ENCODE measurements at regions not wholly inside any gene's neighbourhood (a gene's known extent, or its start where the extent isn't known, plus 50 kb on each side); places are given as distances from the start of the nearest gene placed in this dataset.
"Not testable (repeated sequence)": the region's sequence is repeated elsewhere in the genome, so short reads cannot be mapped to it uniquely, and the experiment has no call there.

- not testable (repeated sequence) for DNase-seq
These were observed 129.1 kb upstream of the ALDH3B2 start for GRCh38 chr11:67803519-67803918.

DNA sequence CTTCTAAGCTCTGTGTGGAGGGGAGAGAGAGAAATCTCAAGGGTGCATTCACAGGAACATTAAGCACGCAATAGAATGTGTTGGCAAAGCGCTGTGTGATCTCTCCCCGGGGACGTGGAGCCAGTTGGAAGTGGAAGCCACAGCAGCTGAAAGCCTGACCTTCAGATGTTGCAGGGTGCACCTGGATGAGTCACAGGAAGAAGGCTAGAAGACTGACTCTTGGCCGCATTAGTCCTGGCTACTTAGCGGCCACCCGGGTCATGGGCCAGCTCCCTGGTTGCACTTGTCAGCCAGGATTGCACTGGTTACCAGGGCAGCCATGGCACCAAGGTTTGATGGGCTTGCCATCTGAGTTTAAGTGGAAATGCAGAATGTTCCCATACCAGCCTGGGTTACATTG, 128.6 kb upstream of the ALDH3B2 start:
- not testable (repeated sequence) for DNase-seq

- DNase-seq = not testable (repeated sequence)
These were observed 128.2 kb upstream of the ALDH3B2 start for GRCh38 chr11:67802623-67803022.

GRCh38 chr11:67801397-67801796, 127.0 kb upstream of the ALDH3B2 start:
- not testable (repeated sequence) for DNase-seq

DNA sequence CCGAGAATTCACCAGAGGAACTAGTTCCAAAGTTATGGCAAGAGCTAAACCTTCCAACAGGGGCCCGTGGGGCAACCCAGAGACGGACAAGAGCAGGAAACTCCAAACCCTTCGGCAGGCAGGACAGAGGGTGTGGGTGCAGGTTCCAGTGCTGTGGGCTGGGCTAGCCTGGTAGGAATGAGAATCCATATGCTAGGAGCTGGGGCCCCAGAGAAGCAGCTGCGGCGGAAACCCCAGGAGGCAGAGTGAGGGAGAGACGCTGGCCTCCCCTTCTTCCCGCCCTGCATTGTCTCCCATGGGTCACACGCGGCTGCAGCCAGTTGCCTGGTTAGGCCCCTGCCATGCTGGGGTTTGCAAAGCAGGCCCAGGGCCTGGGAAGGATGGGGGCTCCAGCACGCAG, 126.2 kb upstream of the ALDH3B2 start:
- not testable (repeated sequence) for DNase-seq

DNA sequence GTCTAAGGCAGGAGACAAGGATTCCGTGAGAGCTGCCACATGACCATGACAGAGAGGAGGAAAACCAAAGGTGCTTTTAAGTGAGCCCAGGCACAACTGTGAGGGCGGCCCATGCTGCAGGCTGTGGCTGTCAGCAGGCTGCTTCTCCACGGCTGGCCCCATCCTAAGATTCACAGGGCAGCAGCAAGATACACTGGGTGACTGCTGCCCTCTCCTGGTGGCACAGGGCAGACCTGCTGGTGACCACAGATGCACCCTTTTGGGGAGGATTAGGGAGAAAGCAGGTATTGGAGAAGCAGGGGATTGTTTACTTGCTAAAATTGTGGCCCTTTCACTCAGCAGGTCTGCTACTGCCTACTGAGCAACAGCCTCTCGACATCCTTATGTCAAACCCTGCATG, 125.4 kb upstream of the ALDH3B2 start:
- peak; percentile 27 for DNase-seq

DNA sequence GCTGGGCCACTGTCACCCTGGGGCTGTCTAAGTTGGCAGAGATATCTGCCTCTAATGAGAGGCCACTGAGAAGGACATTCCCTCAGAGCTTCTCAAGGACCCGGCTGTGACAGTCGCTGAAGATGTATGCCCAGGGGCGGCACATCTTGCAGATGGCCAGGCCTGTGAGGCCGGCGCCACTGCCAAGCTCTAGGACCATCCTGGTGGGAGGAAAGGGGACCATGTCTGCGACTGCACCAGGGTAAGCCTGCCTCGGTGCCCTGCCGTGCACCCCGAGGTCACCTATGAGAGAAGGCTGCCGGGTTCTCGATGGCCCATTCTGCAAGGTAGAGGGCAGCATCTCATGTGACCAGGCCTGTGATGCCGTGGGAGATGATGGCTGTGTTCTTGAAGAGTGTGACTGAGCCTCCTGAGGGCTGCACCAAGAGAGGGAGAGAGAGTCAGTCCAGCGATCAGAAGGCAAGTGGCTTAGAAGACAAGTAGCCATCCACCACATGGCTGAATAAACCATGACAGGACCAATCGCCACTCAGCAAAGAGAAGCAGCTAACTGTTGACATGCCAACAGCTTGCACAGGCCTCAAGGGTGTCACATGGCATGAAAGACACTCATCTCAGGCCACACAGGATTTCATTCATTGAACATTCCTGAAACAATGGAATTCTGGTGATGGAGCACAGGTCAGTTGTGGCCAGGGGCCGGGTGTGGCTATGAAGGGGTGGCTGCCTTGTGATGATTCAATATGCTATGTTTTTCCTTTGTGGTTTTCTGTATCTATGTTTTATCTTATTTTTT, 123.5 kb upstream of the ALDH3B2 start:
- not testable (repeated sequence) for DNase-seq

GRCh38 chr11:67795746-67796145, 121.3 kb upstream of the ALDH3B2 start:
- no peak for DNase-seq

DNA sequence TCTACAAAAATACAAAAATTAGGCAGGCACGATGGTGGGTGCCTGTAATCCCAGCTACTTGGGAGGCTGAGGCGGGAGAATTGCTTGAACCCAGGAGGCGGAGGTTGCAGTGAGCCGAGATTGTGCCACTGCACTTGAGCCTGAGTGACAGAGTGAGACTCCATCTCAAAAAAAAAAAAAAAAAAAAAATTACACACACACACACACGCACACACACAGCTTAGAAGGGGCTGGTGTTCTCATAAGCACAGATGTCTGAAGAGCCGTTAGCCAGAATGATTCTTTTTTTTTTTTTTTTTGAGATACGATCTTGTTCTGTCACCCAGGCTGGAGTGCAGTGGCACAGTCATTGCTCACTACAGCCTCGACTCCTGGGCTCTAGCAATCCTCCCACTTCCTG, 119.3 kb upstream of the ALDH3B2 start:
- DNase-seq = not testable (repeated sequence)

DNA sequence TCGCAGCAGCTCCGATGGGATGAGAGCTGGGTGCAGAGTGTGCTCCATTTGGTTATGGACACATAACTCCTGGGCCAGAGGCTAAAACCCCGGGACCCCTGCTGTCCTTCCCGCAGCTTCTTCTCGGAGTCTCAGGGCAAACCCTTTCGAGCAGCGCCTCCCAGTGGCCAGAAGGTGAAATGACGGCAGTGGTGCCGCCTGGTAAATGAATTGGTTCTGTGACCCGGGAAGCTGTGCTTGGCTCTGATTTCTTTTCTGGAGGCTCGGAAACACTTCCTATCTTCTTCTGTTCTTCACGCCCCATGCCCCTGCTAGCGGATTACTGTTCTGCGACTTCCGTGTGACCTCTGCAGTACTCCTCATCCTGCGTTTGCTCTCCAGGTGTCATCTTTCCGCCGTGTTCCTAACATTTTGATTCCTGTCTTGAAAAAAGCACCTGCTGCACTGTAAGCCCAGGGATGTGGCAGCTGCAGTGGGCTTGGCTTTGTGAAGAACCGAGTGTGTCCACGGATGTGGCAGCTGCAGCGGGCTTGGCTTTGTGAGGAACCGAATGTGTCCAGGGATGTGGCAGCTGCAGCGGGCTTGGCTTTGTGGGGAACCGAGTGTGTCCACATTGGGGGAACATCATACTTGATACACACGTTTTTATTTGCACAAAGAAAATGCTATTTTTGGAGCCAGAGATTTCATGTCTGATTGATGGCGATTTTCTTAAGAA, 118.0 kb upstream of the ALDH3B2 start:
- DNase-seq = peak; percentile 66

DNA sequence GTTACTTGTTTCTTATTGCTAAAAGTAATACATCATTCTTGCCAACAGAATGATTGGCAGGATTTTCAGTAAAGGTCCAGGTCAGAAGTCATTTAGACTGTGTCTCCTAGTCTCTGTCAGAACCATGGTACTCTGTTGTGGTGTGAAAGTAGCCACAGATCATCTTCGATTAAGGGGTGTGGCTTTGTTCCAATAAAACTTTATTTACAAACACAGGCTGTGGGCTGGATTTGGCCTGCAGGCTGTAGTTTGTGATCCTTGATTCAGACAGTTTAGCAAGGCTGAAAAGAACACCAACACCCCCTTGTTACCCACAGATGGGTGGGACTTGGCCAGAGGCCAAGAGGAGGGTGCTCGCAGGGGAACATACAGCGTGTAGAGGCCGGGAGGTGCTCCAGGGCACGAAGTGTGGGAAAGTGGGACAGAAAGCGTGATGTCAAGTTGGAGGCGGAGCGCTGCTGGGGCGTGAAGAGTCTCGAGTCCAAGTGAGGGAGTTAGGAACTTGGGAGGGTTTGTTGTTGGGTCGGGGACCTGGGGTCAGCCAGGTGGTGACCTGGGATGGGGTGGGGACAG, 117.3 kb upstream of the ALDH3B2 start:
- not testable (repeated sequence) for DNase-seq

- not testable (repeated sequence) for DNase-seq
These were observed 113.9 kb upstream of the ALDH3B2 start for GRCh38 chr11:67788341-67788695.

DNA sequence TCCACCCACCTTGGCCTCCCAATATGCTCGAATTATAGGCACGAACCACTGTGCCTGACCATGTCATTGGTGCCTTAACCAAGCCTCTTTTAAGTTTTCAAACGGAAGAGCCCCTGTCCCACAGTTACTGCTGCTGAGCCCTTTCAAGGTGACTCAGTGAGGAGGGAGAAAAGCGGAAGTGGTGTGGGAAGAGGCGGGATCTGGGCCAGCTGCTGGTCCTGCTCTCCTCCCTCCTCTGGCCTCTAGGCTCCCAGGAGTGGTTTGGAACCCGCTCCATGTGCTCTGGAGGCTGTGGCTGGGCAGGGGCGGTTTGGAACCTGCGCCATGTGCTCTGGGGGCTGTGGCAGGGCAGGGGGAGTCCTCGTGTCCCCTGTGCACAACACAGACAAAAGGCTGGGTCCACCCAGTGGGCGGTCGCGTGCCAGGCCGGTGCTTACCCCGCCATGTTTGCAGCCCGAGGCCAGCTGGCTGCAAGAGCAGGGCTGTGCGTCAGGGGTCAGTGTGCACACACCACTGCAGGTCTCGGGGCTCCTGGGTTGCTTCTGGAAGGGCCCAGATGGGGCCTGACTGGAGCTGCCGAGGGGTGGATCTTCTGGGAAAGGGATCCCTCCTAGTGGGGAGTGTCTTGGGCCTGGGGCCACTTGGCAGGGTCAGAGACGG, 113.4 kb upstream of the ALDH3B2 start:
- not testable (repeated sequence) for DNase-seq

- not testable (repeated sequence) for DNase-seq
These were observed 107.5 kb upstream of the ALDH3B2 start for GRCh38 chr11:67781967-67782366.

DNA sequence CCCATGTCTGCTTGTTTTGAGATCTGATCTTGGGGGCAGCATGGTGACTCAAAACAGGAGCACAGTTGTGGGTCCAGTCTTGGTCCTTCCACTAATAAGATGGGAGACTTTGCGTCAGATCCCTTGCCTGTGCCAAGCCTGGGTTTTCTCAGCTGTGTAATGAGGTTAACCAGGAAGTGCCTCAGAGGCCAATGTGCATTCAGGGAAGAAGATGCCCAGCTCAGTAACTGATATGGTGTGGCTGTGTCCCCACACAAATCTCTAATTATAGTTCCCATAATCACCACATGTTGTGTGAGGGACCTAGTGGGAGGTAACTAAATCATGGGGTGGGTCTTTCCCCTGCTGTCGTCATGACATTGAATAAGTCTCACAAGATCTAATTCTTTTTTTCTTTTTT, 107.1 kb upstream of the ALDH3B2 start:
- DNase-seq = not testable (repeated sequence)

GRCh38 chr11:67780056-67780455, 105.6 kb upstream of the ALDH3B2 start:
- DNase-seq = no peak

GRCh38 chr11:67779189-67779875, 104.9 kb upstream of the ALDH3B2 start:
- not testable (repeated sequence) for DNase-seq

DNA sequence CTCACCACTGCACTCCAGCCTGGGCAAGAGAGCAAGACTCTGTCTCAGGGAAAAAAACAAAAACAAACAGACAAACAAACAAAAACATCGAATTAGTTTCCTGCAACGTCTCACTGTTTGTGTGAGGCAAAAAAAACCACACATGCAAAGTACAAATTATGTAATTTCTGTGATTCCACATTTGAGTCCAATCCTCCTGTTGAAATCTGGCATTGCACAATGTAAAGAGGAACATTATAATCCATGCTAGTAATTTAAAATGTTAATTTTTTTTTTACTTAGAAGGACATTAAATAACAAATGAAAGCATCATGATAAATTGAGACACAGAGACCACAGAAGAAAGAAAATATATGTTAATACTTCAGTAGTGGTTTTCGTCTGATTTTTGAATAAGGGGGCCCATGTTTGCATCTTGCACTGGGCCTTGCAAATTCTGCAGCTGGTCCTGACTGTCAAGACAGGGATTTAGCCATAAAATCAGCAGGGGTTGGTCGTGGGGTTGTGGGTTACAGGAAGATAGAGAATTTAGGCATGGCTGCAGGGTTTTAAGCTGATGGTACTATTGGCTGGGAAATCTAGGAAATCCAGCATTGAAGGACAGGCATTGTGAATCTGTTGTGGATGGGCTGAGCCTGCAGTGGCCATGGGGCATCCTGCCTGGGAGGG, 102.6 kb upstream of the ALDH3B2 start:
- no peak for DNase-seq

DNA sequence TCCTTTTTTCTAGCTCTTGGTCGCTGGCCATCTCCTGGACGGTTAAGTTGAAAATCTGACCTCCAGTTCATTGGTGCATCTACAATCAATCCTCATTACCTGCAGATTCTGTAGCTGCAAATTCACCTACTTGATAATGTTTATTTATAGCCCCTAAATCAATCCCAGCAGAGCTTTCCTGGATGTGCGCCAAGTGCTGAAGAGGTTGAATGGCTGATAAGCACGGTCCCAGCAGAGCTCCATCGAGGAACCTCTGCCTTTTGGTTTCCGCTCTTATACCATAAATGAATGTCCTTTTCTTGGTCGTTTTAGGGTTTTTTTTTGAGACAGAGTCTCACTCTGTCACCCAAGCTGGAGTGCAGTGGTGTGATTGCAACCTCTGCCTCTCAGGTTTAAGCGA, 99.8 kb upstream of the ALDH3B2 start:
- not testable (repeated sequence) for DNase-seq

DNA sequence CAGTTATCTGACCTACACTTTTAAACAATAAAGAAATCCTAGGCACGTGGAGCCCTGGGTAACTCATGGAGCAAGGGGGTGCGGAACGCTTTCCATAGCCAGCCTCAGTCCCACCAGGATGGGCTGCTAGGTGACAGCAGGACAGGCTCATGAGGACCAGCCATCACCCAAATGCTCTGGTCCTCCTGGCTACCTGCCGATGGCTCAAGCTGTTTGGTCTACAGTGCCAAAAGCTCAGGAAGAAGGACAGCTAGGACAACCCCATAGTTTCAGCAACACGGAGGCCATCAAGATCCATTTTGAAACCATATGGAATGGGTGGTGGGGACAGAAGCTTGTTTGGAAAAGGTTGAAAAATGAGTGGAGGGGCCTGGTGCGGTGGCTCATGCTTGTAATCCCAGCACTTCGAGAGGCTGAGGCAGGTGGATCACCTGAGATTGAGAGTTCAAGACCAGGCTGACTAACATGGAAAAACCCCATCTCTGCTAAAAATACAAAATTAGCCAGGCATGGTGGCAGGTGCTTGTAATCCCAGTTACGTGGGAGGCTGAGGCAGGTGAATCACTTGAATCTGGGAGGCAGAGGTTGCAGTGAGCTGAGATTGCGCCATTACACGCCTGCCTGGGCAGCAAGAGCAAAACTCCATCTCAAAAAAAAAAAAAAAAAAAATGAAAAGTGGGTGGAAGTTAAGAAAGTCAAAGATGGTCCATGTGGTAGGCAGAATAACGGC, 93.7 kb upstream of the ALDH3B2 start:
- peak; percentile 27 for DNase-seq

DNA sequence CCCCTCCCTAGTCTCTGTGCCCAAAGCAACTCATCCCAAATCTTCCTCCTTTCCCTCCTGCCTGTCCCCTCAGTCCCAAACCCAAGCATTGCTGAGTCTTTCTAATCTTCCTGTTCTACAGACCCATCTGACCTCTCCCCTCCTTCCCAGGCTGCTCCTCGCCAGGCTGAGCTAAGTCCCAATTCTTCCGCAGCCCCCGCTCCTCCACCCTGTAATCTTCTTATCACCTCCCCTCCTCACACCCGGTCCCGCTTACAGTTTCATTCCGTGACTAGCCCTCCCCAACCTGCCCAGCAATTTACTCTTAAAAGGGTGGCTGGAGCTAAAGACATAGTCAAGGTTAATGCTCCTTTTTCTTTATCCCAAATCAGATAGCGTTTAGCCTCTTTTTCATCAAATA, 86.8 kb upstream of the ALDH3B2 start:
- DNase-seq = not testable (repeated sequence)
